Neural cell (in vitro differentiated cells): ENCODE measurements at regions not wholly inside any gene's neighbourhood (a gene's known extent, or its start where the extent isn't known, plus 50 kb on each side); places are given as distances from the start of the nearest gene placed in this dataset.

ENCODE experiments used
- CTCF ChIP-seq: fragments of 450-650 bp; IDR thresholded peaks from 2 replicates; pipeline ENCODE4 v1.5.1; 2014; ENCODE audit warnings: antibody characterized with exemption, mild to moderate bottlenecking, moderate library complexity; ENCODE audit not compliant: poor library complexity, severe bottlenecking
- EP300 ChIP-seq: fragments of 450-650 bp; conservative IDR thresholded peaks from 2 replicates; pipeline ENCODE4 v1.6.1; 2014; ENCODE audit warnings: antibody characterized with exemption, mild to moderate bottlenecking, moderate library complexity; ENCODE audit not compliant: poor library complexity, severe bottlenecking
- EZH2 ChIP-seq: fragments of 200-600, 300-800 bp; shearing (Covaris generic), sonication (generic); IDR thresholded peaks from 2 replicates; pipeline ENCODE4 v1.6.1; 2014; ENCODE audit warnings: antibody characterized with exemption, low read length, borderline replicate concordance, mild to moderate bottlenecking; ENCODE audit not compliant: insufficient read depth, poor library complexity, severe bottlenecking
- MXI1 ChIP-seq: fragments of 450-650 bp; conservative IDR thresholded peaks from 2 replicates; pipeline ENCODE4 v1.6.1; 2014; ENCODE audit warnings: antibody characterized with exemption, mild to moderate bottlenecking; ENCODE audit not compliant: poor library complexity, severe bottlenecking
- POLR2AphosphoS5 ChIP-seq: IDR thresholded peaks from 2 replicates; pipeline ENCODE4 v1.6.1; 2012
- RAD21 ChIP-seq: fragments of 450-650 bp; conservative IDR thresholded peaks from 2 replicates; pipeline ENCODE4 v1.6.1; 2014; ENCODE audit warnings: antibody characterized with exemption, mild to moderate bottlenecking, moderate library complexity
- REST ChIP-seq: IDR thresholded peaks from 2 replicates; pipeline ENCODE4 v1.6.1; 2012; ENCODE audit warnings: borderline replicate concordance
- SMC3 ChIP-seq: fragments of 450-650 bp; conservative IDR thresholded peaks from 2 replicates; pipeline ENCODE4 v1.6.1; 2014; ENCODE audit warnings: antibody characterized with exemption, mild to moderate bottlenecking, moderate library complexity; ENCODE audit not compliant: poor library complexity
- TAF1 ChIP-seq: IDR thresholded peaks from 2 replicates; pipeline ENCODE4 v1.6.1; 2012; ENCODE audit warnings: low read depth

- TF ChIP-seq CTCF = no peak
- no peak for TF ChIP-seq EZH2
- TF ChIP-seq RAD21 = no peak
- no peak for TF ChIP-seq SMC3
- TF ChIP-seq POLR2AphosphoS5 = no peak
- no peak for TF ChIP-seq EP300
- no peak for TF ChIP-seq TAF1
- no peak for TF ChIP-seq MXI1
- no peak for TF ChIP-seq REST
These were observed 557.8 kb upstream of the CCDC54 start for GRCh38 chr3:106819440-106819839.
